ENCODE measurements at regions not wholly inside any gene's neighbourhood (a gene's known extent, or its start where the extent isn't known, plus 50 kb on each side); places are given as distances from the start of the nearest gene placed in this dataset.
"Not testable (repeated sequence)": the region's sequence is repeated elsewhere in the genome, so short reads cannot be mapped to it uniquely, and the experiment has no call there.

DNA sequence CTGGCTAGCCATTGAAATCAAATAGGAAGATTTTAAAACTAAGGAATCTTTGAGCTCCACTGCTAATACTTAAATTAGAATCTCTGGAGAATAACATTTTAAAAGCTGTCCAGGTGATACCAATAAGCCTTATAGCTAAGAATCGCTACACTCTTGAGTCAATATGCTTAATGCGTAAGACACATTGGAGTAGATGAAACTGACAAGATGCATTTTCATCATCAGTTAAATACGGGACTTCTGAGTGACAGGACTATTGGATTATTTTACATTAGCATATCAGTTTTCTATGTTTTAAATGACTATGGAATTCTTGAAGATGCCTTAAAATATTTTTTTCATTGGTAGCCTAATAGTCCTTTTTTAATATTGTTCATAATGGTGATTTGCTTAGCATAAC is 80.2 kb downstream of the ATOH1 start:
- no peak overlapping the region for H3K27ac ChIP-seq
- no peak for DNase-seq (ENCODE audit: low spot score)
- ChIA-PET POLR2A (ENCODE audit: low non-redundant PET) (no interaction called here), CTCF (interaction anchor here (0.5 to 0.6 kb wide), 2 partner anchors 223 to 1063 kb away, joined by 3 read pairs; no protein-coding TSS in a partner anchor)
- TF ChIP-seq, protein P1, sequence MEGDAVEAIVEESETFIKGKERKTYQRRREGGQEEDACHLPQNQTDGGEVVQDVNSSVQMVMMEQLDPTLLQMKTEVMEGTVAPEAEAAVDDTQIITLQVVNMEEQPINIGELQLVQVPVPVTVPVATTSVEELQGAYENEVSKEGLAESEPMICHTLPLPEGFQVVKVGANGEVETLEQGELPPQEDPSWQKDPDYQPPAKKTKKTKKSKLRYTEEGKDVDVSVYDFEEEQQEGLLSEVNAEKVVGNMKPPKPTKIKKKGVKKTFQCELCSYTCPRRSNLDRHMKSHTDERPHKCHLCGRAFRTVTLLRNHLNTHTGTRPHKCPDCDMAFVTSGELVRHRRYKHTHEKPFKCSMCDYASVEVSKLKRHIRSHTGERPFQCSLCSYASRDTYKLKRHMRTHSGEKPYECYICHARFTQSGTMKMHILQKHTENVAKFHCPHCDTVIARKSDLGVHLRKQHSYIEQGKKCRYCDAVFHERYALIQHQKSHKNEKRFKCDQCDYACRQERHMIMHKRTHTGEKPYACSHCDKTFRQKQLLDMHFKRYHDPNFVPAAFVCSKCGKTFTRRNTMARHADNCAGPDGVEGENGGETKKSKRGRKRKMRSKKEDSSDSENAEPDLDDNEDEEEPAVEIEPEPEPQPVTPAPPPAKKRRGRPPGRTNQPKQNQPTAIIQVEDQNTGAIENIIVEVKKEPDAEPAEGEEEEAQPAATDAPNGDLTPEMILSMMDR (conservative IDR thresholded peaks at IDR 0.05; ENCODE audit: low read depth) = no peak

DNA sequence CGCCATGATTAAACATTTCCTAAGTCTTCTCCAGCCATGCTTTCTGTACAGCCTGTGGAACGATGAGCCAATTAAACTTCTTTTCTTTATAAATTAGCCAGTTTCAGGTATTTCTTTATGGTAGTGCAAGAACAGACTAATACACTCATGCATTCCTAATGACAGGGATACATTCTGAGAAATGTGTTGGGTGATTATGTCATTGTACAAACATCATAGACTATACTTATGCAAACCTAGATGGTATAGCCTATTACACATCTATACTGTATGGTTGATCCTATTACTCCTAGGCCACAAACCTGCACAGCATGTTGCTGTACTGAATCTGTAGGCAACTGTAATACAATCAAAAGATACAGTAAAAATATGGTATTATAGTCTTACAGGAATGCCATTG is 83.1 kb downstream of the ATOH1 start:
- no peak overlapping the region for H3K27ac ChIP-seq
- POLR2A ChIA-PET (ENCODE audit: low non-redundant PET) = no interaction called here
- DNase-seq (ENCODE audit: low spot score) = no peak
- CTCF ChIA-PET = interaction anchor here (0.6 kb wide), 1 partner anchor 14 kb away, joined by 3 read pairs; no protein-coding TSS in a partner anchor
- TF ChIP-seq, protein P1 (conservative IDR thresholded peaks at IDR 0.05; ENCODE audit: low read depth) = no peak

DNA sequence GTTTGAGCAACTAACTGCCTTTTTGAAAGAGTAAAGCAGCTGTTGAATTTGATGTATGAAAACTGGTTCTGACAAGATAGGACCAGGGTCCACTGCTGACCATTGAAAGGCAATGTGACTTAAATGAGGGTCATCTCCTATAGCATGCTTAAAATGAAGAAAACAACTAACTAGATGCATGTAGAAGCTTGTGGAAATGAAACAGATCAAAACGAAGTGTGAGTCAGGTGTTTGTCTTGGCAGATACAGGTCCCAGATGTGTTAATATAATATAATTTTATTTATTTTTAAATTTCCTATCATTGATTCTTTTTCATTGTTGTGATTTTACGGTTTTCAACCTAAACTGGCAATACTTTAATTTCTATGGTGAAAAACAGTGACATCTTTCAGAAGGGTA is 83.6 kb downstream of the ATOH1 start:
- H3K27ac ChIP-seq = no peak overlapping the region
- ChIA-PET CTCF (no interaction called here), POLR2A (ENCODE audit: low non-redundant PET) (no interaction called here)
- TF ChIP-seq, protein P1 (conservative IDR thresholded peaks at IDR 0.05; ENCODE audit: low read depth) = no peak
- DNase-seq (ENCODE audit: low spot score) = no peak

DNA sequence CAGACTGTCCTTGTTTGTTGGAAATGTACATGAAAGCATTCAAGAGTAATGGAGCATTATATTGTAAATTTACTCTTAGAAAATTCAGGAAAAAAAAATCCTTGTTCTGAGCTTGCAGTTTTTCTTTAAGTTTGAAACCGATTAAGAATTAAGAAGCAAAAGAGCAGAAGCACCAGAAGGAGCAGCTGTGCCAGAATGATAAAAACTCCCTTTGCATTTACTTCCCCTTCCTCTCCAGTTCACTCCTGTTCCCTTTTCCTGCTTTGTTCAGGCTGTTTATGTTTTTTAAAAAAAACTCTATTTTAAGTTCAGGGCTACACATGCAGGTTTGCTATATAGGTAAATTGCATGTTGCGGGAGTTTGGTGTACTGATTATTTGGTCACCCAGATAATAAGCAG is 90.3 kb downstream of the ATOH1 start:
- DNase-seq (ENCODE audit: low spot score) = no peak
- POLR2A ChIA-PET (ENCODE audit: low non-redundant PET) = no interaction called here
- TF ChIP-seq, protein P1 (conservative IDR thresholded peaks at IDR 0.05; ENCODE audit: low read depth) = no peak
- CTCF ChIA-PET = no interaction called here
- H3K27ac ChIP-seq = no peak overlapping the region

DNA sequence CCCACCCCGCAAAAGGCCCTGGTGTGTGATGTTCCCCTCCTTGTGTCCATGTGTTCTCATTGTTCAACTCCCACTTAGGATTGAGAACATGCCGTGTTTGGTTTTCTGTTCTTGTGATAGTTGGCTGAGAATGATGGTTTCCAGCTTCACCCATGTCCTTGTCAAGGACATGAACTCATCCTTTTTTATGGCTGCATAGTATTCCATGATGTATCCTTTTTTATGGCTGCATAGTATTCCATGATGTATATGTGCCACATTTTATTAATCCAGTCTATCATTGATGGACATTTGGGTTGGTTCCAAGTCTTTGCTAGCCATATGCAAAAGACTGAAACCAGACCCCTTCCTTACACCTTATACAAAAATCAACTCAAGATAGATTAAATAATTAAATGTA is 95.0 kb downstream of the ATOH1 start:
- H3K27ac ChIP-seq; POLR2A ChIA-PET (ENCODE audit: low non-redundant PET); DNase-seq (ENCODE audit: low spot score): not testable (repeated sequence)
- CTCF ChIA-PET = interaction anchor here (0.7 kb wide), 1 partner anchor 17 kb away, joined by 4 read pairs; no protein-coding TSS in a partner anchor

DNA sequence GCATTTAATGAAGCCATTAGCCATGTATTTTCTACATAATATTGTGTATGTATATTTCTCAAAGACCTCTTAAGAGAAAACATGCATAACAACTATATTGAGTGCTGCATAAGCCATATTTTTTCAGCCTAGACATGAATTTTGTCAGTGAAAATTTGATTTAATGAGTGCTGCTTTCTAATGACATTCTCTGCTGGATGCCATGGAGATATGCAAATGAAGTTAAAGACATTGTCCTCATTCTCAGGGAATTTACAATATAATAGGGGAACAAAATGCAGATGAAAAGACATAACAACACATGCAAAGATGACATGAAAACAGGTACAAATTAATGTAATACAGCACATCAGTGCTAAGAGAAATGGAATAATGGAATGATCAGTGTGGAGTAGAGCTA is 118.7 kb downstream of the ATOH1 start:
- DNase-seq (ENCODE audit: low spot score) = no peak
- H3K27ac ChIP-seq = no peak overlapping the region
- CTCF ChIA-PET = no interaction called here
- POLR2A ChIA-PET (ENCODE audit: low non-redundant PET) = no interaction called here
- TF ChIP-seq, protein P1 (conservative IDR thresholded peaks at IDR 0.05; ENCODE audit: low read depth) = no peak

DNA sequence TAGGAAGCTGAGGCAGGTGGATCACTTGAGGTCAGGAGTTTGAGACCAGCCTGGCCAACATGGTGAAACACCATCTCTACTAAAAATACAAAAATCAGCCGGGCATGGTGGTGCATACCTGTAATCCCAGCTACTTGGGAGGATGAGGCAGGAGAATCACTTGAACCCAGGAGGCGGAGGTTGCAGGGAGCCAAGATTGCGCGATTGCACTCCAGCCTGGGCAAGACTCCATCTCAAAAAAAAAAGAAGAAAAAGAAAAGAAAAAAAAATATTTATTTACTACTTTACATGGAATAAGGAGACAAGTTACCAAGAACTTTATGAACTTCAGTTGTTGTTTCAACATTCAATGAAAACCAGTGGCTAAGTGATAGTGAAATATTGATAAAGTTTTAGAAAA is 121.7 kb downstream of the ATOH1 start:
- DNase-seq (ENCODE audit: low spot score); POLR2A ChIA-PET (ENCODE audit: low non-redundant PET); H3K27ac ChIP-seq; CTCF ChIA-PET: not testable (repeated sequence)

DNA sequence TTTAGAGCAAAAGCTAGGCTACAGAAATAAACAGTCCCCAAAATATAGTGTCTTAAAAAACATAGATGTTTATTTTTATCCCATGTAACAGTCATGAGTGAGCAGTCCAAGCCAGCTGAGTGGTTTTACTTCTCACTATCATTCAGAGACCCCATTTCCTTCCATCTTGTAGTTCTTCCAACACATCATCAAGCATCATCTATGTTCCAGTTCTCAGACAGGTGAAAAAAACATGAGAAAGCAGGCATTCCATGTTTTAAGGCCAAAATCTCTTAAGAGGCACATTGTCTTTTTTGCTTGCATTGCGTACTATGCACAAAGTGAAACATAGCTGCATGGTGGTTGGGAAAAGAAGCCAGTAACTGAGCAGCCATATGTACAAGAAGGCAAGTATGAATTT is 128.6 kb downstream of the ATOH1 start:
- POLR2A ChIA-PET (ENCODE audit: low non-redundant PET) = no interaction called here
- CTCF ChIA-PET = no interaction called here

More for the DNA sequence above, 128.6 kb downstream of the ATOH1 start:
- no peak overlapping the region for H3K27ac ChIP-seq
- TF ChIP-seq, protein P1 (conservative IDR thresholded peaks at IDR 0.05; ENCODE audit: low read depth) = no peak
- DNase-seq (ENCODE audit: low spot score) = no peak
